NCI-H146 treated with DMSO at 0.1 percent for 48 hours (cell line): ENCODE measurements at regions not wholly inside any gene's neighbourhood (a gene's known extent, or its start where the extent isn't known, plus 50 kb on each side); places are given as distances from the start of the nearest gene placed in this dataset.
A peak's percentile ranks its signal among the peaks of the same experiment; 100 is the strongest.
"Not testable (repeated sequence)": the region's sequence is repeated elsewhere in the genome, so short reads cannot be mapped to it uniquely, and the experiment has no call there.

Experiments used
- DNase-seq: peaks from one replicate; lab custom pipeline; 2025; ENCODE audit not compliant: unreplicated experiment; lab: John Stamatoyannopoulos, UW

DNA sequence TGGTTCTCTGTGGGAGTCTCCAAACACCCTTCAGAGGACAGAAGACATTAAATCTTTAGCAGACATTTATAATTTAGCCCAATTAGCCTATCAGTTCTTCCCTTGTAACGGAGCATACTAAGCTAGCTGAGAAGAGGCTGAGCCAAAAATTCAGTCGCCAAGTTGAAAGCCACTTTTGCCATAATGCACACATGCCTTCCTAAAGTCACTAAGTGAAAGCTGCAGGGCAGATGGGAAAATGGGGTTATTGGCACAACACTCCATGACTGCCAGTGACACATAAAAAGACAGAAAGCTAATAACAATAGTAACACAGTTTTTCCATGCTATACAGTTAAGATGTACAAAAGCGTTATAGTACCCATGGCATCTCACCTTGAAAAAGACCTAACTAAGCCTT lies 176.2 kb downstream of the DIRAS2 start:
- DNase-seq = no peak

DNA sequence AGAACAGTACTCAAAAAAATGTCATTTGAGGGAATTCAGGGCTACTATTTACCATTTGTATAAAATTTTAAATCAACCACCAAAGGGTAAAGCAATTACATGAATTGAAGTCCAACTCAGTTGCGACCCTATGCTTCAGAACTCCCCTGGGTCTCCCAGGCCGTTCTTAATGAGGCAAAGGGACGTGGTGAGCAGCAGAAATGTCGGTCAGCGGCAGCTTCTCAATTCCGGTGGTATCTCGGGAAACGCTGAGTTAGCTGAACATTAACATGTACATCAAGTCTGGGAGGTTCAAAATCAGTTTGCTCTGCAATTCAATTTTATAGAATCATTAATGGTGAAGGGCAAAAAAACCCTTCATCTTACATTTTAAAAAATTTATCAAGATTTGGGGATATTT lies 173.2 kb downstream of the DIRAS2 start:
- DNase-seq = no peak

DNA sequence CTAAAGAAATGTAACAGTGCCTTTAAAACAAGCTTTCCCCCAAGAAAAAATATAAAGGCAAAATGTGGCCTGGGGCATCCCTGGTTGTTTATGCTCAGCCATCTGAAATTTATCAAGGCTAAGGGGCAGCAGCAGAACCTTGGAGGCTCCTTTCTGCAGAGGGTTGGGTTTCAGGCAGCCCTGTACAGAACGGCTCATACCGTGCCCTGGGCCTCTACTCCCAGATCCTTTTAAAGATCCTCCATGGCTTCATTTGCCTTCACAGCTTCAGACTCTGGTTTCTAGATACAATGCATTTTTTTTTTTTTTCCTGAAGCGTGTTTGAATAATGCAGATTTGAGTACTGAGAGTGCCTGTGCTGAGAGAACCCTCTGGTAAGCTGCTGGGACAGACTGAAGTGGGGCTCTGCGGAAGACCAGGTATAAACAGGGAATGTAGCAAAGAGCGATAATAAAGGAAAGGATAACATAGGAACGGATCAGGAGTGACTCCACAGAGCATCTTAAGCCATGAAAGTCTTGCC lies 172.7 kb downstream of the DIRAS2 start:
- no peak for DNase-seq

DNA sequence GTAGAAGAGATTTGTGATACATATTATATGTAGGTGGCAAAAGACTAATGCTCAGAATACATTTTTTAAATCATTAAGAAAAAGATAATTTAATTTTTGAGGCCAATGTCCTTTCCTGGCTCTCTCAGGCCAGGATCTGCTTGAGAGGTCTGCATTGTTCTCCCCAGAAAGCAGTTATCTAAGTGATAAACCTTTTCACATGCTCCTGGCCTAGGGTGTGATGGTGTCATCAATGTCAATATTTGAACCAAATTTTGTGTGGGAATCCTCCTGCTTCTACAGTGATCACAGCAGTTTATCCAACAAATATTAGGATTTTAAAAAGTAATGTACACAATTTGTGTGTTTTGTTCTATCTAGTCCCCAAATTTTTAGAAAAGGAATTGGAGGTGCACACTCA lies 166.6 kb downstream of the DIRAS2 start:
- peak; percentile 16 for DNase-seq

GRCh38 chr9:90477535-90477934 lies 165.1 kb downstream of the DIRAS2 start:
- DNase-seq = no peak

DNA sequence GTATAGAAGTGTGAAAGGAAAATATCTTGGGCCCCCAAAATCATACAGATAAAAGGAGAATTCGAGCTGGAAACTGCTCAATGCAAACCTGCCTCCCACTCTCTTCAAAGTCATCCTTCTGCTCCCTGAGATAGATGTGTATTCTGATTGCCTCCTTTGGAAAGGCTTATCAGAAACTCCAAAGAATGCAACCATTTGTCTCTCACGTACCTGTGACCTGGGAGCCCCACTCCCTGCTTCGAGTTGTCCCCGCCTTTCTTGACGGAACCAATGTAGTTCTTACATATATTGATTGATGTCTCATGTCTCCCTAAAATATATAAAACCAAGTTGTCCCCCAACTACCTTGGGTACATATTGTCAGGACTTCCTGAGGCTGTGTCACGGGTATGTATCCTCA lies 163.8 kb downstream of the DIRAS2 start:
- no peak for DNase-seq

DNA sequence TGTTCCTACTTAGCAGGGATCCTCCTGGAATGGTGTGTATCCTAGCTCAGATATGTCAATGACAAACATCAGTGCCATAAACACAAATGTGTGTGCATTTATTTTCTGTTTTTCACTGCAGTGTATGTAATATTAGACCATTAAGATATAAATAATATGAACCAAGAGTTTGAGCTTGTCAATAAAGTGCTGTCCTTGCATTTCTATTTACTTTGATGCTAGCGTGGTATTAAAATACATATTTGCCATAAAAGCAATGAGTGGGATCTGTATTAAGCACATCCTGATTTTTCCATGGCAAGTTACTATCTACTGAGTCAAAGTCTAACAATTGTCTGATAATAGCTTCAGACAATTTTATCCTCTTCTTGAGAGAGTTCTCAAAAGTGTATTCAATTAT lies 157.6 kb downstream of the DIRAS2 start:
- DNase-seq = no peak

GRCh38 chr9:90489066-90489465 lies 153.6 kb downstream of the DIRAS2 start:
- no peak for DNase-seq

DNA sequence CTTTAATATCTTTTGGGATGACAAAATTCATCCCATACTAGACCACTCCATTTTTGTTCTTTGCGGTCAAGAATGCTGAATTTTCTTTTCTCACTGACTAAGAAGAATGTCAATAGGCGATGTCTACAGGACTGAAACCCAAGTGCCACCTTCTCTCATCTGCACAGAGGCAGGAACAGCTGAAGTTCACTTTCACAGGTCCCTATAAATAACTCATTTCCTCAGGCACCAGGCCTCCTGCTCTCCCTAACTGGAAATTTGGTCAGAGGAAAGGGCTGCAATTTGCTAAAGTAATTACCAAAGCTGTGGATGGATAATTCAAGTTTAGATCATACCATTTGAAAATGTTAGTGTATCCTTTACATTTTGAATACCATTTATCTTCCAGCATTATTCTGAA lies 142.9 kb downstream of the DIRAS2 start:
- DNase-seq = no peak

- peak; percentile 0 for DNase-seq
Observed at GRCh38 chr9:90502134-90502533, 140.5 kb downstream of the DIRAS2 start.

GRCh38 chr9:90504486-90504885 lies 138.1 kb downstream of the DIRAS2 start:
- DNase-seq = no peak

DNA sequence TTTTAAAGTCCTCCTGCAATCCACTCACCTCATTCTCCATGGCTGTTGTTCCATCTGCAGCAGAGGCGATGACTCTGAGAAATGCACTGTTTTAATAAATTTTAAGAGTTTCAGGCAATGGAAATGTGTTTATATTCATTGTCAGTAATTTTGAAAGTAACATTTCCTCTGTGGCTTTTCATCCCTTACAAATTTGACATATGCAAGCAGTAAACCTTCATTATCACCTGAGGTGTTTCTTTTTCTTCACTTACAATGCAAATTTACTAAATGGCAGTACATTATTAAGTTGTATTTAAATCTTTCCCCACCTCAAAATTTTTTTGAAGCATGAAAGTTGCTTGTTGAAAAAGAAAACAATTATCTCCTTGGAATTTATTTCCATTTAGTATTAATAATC lies 136.9 kb downstream of the DIRAS2 start:
- no peak for DNase-seq

- not testable (repeated sequence) for DNase-seq
Observed at GRCh38 chr9:90506402-90506801, 136.2 kb downstream of the DIRAS2 start.

DNA sequence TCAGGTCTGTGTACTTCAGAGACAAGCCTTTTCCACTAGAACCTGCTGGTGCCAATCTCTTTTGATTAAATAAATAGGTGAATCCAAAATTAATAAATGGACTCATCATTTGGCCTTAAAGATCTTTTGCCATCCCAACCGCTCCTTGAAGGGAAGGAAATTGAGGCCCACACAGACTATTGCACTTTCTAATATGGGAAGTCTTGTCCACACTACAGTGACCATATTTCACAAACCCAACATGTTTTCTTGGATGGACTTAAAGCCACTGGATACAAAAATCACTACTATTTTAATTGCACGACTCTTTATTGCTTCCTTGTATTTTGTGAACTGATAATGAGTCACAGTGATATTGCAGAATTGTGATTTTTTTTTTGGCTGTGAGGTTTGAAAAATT lies 135.0 kb downstream of the DIRAS2 start:
- DNase-seq = no peak

DNA sequence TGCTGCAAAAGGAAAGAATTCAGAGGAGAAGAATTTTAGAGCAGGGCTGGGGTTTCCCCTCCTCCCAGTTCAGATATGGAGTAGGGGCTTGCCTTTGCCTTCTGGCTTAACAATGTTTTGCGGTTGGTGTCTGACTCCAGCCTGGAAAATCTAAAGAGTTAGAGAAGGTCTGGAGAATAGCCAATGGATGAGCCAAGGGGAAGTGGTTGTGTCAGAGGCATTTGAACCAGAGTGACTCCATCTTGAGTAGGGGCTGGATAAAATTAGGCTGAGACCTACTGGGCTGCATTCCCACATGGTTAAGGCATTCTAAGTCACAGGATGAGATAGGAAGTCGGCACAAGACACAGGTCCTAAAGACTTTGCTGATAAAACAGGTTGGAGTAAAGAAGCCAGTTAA lies 133.7 kb downstream of the DIRAS2 start:
- DNase-seq = no peak

DNA sequence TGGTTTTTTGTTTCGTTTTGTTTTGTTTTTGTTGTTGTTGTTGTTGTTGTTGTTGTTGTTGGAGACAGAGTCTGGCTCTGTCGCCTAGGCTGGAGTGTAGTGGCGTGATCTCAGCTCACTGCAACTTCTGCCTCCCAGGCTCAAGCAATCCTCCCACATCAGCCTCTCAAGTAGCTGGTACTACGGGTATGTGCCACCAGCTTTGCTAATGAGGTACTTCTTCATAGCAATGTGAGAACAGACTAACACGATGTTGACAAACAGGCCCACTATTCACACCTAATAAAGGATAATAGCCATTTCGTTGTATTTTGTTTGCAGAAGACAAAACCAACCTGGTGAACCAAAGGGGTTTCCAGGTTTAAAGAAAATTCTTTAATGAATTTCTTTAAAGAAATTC lies 130.9 kb downstream of the DIRAS2 start:
- DNase-seq = no peak

DNA sequence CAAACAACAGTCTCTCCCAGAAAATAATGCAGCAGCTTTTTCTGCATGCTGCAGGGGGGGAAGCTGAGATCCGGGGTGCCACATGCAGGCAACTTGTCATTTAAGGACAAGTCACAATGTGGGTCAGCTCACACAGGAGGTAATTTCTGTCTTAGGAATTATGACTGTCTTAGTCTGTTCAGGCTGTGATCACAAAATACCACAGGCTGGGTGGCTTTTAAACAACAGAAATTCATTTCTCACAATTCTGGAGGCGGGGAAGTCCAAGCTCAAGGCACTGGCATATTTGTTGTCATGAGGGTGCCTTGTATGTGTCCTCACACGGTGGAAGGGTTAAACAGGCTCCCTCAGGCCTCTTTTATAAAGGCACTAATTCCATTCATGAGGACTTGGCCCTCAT lies 127.7 kb downstream of the DIRAS2 start:
- DNase-seq = no peak

DNA sequence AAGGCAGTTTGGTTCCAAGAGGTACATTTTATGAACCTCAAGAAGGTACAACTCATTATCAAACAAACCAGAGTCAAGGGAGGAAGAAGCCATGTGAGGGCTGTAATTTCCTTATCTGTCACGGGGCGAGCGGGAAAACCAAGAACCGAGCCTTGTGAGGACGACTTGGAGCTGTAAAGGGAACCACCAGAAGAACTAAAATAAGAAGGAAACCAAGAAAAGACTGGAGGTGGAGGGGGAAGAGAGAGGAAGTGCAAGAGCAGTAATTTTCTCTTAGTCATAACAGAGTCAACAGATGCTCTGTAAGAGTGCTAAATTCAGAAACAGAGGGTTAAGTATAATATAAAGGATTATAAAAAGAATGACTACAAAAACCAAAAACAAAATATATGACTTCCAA lies 127.1 kb downstream of the DIRAS2 start:
- DNase-seq = no peak

DNA sequence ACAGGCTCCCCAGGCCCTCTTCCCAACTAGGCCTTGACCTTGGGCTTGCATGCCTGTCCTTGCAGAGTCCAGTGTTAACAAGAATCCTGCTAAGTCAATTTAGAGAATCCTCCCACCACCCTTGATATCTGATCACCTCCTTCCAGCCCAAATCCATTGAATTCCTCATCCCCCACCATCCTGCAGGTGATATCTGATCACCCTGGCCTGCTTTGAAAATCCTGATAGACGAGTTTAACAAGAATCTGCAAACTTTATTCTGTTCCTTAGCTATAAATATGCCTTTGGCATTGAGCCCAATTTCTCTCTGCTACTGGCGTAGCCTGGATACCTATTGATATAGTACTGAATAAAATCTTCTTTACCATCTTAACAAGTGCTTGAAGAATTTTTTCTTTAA lies 125.5 kb downstream of the DIRAS2 start:
- no peak for DNase-seq

- no peak for DNase-seq
Observed at GRCh38 chr9:90521811-90522570, 120.6 kb downstream of the DIRAS2 start.

GRCh38 chr9:90523958-90524357 lies 118.7 kb downstream of the DIRAS2 start:
- DNase-seq = no peak

- DNase-seq = no peak
Observed at GRCh38 chr9:90526386-90526785, 116.2 kb downstream of the DIRAS2 start.

- DNase-seq = not testable (repeated sequence)
Observed at GRCh38 chr9:90536094-90536493, 106.5 kb downstream of the DIRAS2 start.
